GM18519 (cell line): ENCODE measurements at regions not wholly inside any gene's neighbourhood (a gene's known extent, or its start where the extent isn't known, plus 50 kb on each side); places are given as distances from the start of the nearest gene placed in this dataset.
A peak's percentile ranks its signal among the peaks of the same experiment; 100 is the strongest.
"Not testable (repeated sequence)": the region's sequence is repeated elsewhere in the genome, so short reads cannot be mapped to it uniquely, and the experiment has no call there.

Source experiments
- ATAC-seq: cut with Tn5 transposase; IDR thresholded peaks from one replicate; pipeline ENCODE4 v1.9.1; 2021; ENCODE audit warnings: mild to moderate bottlenecking, moderate library complexity; ENCODE audit not compliant: unreplicated experiment, low FRiP score

- not testable (repeated sequence) for ATAC-seq
Measured at GRCh38 chr1:145553795-145554194, 54.0 kb upstream of the GPR89A start.

DNA sequence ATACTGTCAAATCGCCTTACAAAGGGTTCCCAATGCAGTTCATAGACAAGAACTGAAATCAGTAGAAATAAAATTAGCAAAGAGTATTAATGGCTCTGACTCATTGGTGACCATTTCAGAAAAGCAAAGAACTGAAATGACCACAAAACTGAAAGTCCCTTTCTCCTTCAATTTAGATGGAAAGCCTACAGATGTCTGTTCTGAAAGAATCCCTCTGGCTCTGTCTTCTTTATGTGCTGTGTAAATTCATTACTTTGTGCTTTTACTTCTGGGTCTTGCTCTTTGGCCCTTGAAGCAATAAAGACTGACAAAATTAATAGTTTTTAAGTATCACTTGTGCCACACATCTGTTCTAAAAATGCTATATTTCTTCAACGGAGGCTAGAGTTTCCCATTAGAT is 62.7 kb upstream of the GPR89A start:
- ATAC-seq = no peak

GRCh38 chr1:145541685-145542084 is 66.1 kb upstream of the GPR89A start:
- ATAC-seq = not testable (repeated sequence)

DNA sequence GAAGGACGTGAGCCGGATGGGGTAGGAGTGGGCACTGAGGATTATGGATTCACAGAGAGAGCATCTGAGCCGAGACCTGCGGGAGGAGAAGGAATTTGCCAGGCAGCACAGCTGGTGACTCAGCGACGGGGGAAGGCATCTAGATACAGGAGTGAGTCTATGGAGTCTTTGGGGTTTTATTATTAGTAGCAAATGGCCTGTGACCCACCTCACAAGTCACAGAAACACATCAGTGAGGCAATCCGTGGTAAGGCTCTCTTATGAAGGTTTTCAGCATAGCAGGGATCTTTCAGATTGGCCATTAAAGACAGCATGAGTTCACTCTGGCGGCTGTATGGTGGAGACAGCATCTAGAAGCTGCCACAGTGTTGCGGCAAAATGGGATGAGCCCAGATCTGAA is 66.5 kb upstream of the GPR89A start:
- ATAC-seq = not testable (repeated sequence)

DNA sequence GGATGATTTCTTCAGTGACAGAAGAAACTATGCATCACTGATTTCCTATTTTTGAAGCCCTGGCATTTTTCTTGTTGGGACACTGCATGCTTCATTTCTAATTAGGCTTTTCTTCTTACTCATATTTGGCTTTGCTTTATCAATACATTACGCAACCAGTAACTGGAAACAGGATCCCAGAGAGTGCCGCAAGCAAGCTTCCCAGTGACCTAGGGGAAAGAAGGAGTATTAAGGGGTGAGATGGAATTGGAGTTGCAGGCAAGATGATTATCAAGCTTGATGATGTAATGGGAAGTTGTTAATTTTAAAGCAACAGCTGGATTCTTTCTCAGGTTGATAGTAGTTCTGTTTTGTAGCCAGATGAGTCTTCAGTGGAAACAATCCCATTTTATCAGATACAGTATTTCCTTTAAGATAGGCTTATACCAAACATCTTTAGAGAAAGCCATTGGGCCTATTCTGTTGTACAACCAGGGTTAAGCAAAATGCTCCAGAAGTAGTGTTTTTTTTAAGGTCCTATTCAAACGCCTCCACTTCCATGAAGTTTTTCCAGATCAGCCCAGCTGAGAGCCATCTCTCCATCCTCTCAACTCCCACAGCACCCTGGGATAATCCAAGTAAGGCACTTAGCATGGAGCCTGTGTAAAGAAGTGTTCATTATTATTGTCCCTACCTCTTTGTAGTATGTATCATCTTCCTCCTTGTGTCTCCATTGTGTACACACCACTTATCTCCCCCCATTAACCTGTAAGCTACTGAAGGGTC is 69.5 kb upstream of the GPR89A start:
- ATAC-seq = not testable (repeated sequence)

GRCh38 chr1:145537003-145537402 is 70.8 kb upstream of the GPR89A start:
- not testable (repeated sequence) for ATAC-seq

- ATAC-seq = not testable (repeated sequence)
Measured at GRCh38 chr1:145535461-145535860, 72.3 kb upstream of the GPR89A start.

DNA sequence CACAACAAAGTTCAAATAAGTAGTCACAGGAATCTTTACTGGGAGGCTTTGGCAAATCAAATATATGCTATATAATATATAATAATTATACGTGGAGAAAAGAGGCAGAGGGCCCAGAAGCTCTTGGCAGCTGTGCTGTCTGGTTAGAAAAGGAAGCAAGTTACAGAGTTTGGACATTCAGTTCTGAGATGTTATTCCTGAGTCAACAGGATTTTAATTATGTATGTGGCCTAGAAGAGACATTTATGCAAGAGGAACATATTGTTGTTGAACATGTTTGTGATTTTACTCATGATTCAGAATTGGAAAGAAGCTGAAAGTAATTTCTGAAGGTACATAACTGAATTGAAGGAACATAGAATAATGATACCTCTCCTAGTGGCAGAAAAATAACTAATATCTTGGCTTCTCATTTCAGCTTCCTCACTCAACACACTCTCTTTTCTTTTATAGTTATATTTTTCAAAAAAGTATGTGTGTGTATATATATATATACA is 79.7 kb upstream of the GPR89A start:
- ATAC-seq = not testable (repeated sequence)

DNA sequence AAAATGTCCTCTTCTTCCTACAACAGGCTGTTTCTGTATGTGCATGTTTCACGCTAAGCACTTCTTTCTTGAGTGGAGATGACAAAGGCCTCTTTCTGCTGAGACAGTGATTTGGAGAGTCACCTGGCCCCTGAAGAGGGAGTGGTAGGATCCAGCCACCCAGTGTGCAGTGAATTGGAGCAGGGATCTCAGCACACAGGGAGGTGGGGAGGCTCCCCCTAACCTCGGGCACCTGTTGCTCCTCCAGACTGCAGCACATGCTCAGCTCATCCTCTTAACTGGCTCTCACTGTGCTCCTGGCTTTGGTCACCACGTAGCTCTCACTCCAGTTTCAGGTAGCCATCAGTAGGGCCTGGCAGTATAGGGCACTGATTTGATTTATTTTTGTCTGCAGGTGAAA is 87.6 kb upstream of the GPR89A start:
- ATAC-seq = not testable (repeated sequence)

DNA sequence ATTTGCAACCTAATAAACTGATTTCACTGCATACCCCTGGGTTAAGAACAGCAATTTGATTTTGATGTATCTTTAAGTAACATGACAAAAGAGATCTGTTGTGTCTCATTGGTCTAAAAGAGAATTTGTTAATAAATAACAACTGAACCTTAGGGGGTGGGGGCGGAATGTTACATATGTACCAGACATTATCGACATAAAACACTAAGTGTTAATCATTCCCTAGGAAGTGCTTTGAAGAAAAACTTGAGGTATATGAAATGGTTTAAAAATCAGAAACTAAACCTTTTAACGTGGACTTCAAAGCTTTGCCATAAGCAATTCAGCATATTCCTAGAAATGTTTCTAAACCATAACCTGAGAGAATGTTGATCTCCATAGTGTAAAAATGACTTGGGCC is 88.5 kb upstream of the GPR89A start:
- ATAC-seq = not testable (repeated sequence)

DNA sequence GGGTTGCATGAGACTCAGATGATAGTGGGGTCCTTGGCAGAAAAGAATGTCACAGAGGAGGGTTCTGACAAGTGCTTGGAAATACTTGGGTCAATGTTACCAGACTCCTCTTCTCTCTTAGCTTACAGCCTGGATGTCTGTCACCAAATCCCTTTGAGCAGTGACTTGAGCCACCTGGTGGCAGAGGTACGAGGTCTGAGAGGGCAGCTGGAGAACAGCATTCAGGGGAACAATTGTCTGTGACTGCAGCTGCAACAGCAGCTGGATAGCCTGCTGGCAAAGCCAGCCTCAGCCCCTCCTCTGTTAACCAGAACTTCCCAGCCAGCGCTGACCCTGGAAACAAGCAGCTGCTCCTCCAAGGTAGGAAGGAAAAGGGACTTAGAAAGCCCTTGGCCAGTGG is 87.6 kb upstream of the NBPF20 start:
- ATAC-seq = not testable (repeated sequence)

GRCh38 chr1:145508053-145508452 is 82.7 kb upstream of the NBPF20 start:
- ATAC-seq = peak; percentile 56

DNA sequence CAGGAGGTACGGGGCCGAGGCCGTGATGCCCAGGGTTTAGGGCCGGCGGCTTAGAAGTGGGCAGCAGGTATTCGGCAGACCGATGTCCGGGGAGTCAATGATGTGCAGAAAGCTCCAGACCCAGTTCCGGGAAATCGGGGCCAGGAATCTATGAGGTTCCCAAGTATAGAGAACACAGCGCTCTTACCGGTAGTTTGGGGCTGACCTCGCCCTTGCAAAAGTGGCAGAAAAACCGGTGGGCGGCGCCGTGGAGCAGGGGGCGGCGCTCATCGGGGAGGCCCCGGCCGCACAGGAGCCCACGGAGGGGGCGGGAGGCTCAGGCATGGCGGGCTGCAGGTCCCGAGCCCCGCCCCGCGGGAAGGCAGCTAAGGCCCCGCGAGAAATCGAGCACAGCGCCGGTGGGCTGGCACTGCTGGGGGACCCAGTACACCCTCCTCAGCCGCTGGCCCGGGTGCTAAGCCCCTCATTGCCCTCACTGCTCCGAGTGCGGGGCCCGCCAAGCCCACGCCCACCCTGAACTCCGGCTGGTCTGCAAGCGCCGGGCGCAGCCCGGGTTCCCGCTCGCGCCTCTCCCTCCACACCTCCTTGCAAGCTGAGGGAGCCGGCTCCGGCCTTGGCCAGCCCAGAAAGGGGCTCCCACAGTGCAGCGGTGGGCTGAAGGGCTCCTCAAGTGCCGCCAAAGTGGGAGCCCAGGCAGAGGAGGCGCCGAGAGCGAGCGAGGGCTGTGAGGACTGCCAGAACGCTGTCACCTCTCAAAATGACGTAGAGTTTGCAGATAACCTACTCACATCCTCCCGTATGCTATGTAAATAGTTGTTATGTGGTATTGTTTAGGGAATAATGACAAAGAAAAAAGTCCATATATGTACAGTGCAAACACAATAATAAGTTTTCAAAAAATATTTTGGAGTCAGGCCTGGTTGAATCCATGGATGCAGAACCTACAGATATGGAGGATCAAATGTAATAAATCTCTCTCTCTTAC is 80.6 kb upstream of the NBPF20 start:
- not testable (repeated sequence) for ATAC-seq

GRCh38 chr1:145504834-145505413 is 79.5 kb upstream of the NBPF20 start:
- not testable (repeated sequence) for ATAC-seq

DNA sequence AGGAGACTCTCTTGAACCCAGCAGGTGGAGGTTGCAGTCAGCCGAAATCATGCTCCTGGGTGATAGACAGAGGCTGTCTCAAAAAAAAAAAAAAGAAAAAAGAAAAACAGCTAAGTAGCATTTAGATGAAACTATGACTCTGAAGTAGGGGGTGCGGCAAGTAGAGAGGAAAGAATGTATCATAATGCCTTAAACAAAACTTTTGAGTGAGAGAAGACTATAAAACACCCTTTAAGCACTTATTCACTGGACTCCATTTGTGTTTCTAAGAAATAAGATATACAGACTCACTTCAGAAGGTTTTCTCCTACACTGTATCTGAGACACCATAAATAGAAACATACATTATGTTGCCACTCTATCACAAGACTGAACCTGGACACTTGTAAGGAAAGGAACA is 78.9 kb upstream of the NBPF20 start:
- ATAC-seq = not testable (repeated sequence)

GRCh38 chr1:145500251-145500650 is 74.8 kb upstream of the NBPF20 start:
- ATAC-seq = not testable (repeated sequence)

GRCh38 chr1:145495077-145495871 is 69.9 kb upstream of the NBPF20 start:
- ATAC-seq = not testable (repeated sequence)

- ATAC-seq = not testable (repeated sequence)
Measured at GRCh38 chr1:145488193-145488933, 63.0 kb upstream of the NBPF20 start.

DNA sequence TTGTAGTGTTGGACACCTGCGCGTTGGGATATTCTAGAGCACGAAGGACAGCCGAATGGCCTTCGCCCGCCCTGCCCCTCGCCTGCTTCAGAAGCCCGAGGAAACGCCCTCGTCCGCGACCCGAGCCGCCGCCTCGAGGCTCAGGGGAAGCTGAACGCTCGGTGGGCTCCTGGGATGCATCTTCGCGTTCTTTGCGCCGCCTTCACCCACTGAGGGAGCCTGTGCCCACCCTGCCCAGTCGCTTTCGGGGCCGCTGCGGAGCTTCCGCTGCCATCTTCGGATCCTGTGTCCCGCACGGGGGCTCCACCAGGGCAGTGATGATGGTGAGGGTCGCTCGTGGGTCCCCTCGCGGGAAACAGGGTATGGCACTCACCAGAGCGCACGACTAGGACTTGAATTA is 61.8 kb upstream of the NBPF20 start:
- ATAC-seq = not testable (repeated sequence)
